ENCODE measurements at regions not wholly inside any gene's neighbourhood (a gene's known extent, or its start where the extent isn't known, plus 50 kb on each side); places are given as distances from the start of the nearest gene placed in this dataset.
A peak's percentile ranks its signal among the peaks of the same experiment; 100 is the strongest.

- ChIA-PET CTCF (ENCODE audit: low intra/inter-chr PET ratio) (no interaction called here), POLR2A (no interaction called here)
- Histone ChIP-seq H4K20me1 (replicated peaks; ENCODE audit: control insufficient read depth, insufficient read depth, low read length) (no peaks in the 10 kb centered on the region), H2AFZ (ENCODE audit: low read depth, low read length) (peak overlapping the region; percentile 20; the same call in 1 of the 2 replicates), H3K4me3 (no peak overlapping the region), H3K36me3 (ENCODE audit: control insufficient read depth, insufficient read depth, low read length) (no peaks in the 10 kb centered on the region), H3K79me2 (ENCODE audit: control insufficient read depth, insufficient read depth, low read length) (no peaks in the 10 kb centered on the region), H3K4me2 (ENCODE audit: insufficient read depth, low read length) (no peak overlapping the region), H3K9ac (ENCODE audit: insufficient read depth in 1 of 2, low read depth in 2 of 2, low read length in 2 of 2) (no peak overlapping the region), H3K27ac (ENCODE audit: extremely low read depth, low read depth, low read length) (no peak overlapping the region), H3K4me1 (replicated peaks in 1 of 2; ENCODE audit: control insufficient read depth in 2 of 2, insufficient read depth in 2 of 2, low read length in 2 of 2) (peaks cover 0 to 5% of the 10 kb centered on the region in 2 experiments; a peak in 2 of 5 replicates), H3K9me3 (replicated peaks; ENCODE audit: control insufficient read depth, insufficient read depth, low read depth, low read length) (no peaks in the 10 kb centered on the region), H3K27me3 (ENCODE audit: control insufficient read depth in 2 of 2, insufficient read depth in 2 of 2, low read length in 2 of 2) (no peaks in the 10 kb centered on the region), H3K9me1 (ENCODE audit: control insufficient read depth, insufficient read depth, low read length) (no peaks in the 10 kb centered on the region)
- BruUV-seq (replicated peaks) = no TSS peak
- intact Hi-C loops (cut with micrococcal nuclease) (no loop called here), in situ Hi-C loops (cut with MboI) (no loop called here)
- DNase-seq (ENCODE audit: extremely low read depth in 1 of 4, low spot score in 3 of 4) (no peak), FAIRE-seq (no peak), ATAC-seq (no peak)
- 4% methylated on average over 5 of the region's 5 CpGs for WGBS (ENCODE audit: insufficient coverage, low coverage, missing lambda C conversion rate)
- no peak for TF ChIP-seq CTCFL (IDR thresholded peaks at IDR 0.05; ENCODE audit: borderline replicate concordance, insufficient read depth, low read depth, low read length, poor library complexity, severe bottlenecking)
- no peak for TF ChIP-seq NR2C1 (IDR thresholded peaks at IDR 0.05)
- TF ChIP-seq NR2C1 (tag; IDR thresholded peaks at IDR 0.05) = no peak
- no peak for TF ChIP-seq MEF2D (tag; conservative IDR thresholded peaks at IDR 0.05; ENCODE audit: low read depth)
- no peak for TF ChIP-seq ZNF280A (IDR thresholded peaks at IDR 0.05; ENCODE audit: low read depth, partially characterized antibody)
- TF ChIP-seq PYGO2 (tag; IDR thresholded peaks at IDR 0.05) = no peak
- no peak for TF ChIP-seq POLR3A (IDR thresholded peaks at IDR 0.05; ENCODE audit: borderline replicate concordance, extremely low read depth, insufficient read depth, insufficient read length)
- TF ChIP-seq CC2D1A (IDR thresholded peaks at IDR 0.05) = no peak
- no peak for TF ChIP-seq CHD1 (IDR thresholded peaks at IDR 0.05; ENCODE audit: low read length)
- no peak for TF ChIP-seq ZNF407 (IDR thresholded peaks at IDR 0.05; ENCODE audit: low read depth)
- no peak for TF ChIP-seq ZNF830 (CRISPR knock-in tag; IDR thresholded peaks at IDR 0.05)
- no peak for TF ChIP-seq PHB (CRISPR knock-in tag; IDR thresholded peaks at IDR 0.05)
- no peak for TF ChIP-seq ZSCAN32 (CRISPR knock-in tag; IDR thresholded peaks at IDR 0.05)
These were observed 79.6 kb downstream of the LRATD1 start for GRCh38 chr2:14712111-14712510.

Measured in K562 (cell line).